Effector memory CD4-positive, alpha-beta T cell (primary cell): ENCODE measurements at regions not wholly inside any gene's neighbourhood (a gene's known extent, or its start where the extent isn't known, plus 50 kb on each side); places are given as distances from the start of the nearest gene placed in this dataset.
"Not testable (repeated sequence)": the region's sequence is repeated elsewhere in the genome, so short reads cannot be mapped to it uniquely, and the experiment has no call there.

ENCODE experiments used
- DNase-seq, 3 donors: peaks; one replicate each; pipeline ENCODE4 v3.0.0-alpha.2; 2020
- H3K27ac ChIP-seq: 2 replicates; pipeline ENCODE4 v1.7.0; 2013; ENCODE audit warnings: mild to moderate bottlenecking, low read length, moderate library complexity; ENCODE audit not compliant: insufficient read depth, poor library complexity, severe bottlenecking
- H3K27me3 ChIP-seq: replicated peaks from 2 replicates; pipeline ENCODE4 v1.7.0; 2013; ENCODE audit warnings: mild to moderate bottlenecking, low read length; ENCODE audit not compliant: insufficient read depth, control insufficient read depth, poor library complexity, severe bottlenecking
- H3K36me3 ChIP-seq: 2 replicates; pipeline ENCODE4 v1.7.0; 2013; ENCODE audit warnings: mild to moderate bottlenecking, low read length, moderate library complexity; ENCODE audit not compliant: control insufficient read depth, insufficient read depth
- H3K4me1 ChIP-seq: 2 replicates; pipeline ENCODE4 v1.7.0; 2013; ENCODE audit warnings: low read length, mild to moderate bottlenecking; ENCODE audit not compliant: control insufficient read depth, insufficient read depth, poor library complexity, severe bottlenecking
- H3K4me3 ChIP-seq: 2 replicates; pipeline ENCODE4 v1.7.0; 2013; ENCODE audit warnings: low read length, low read depth, mild to moderate bottlenecking; ENCODE audit not compliant: insufficient read depth, poor library complexity, severe bottlenecking
- H3K9me3 ChIP-seq: 2 replicates; pipeline ENCODE4 v1.7.0; 2013; ENCODE audit warnings: mild to moderate bottlenecking, low read length, moderate library complexity; ENCODE audit not compliant: control insufficient read depth

- not testable (repeated sequence) for H3K9me3 ChIP-seq, H3K27me3 ChIP-seq, H3K36me3 ChIP-seq, H3K4me3 ChIP-seq, DNase-seq, H3K4me1 ChIP-seq, H3K27ac ChIP-seq
These were observed 67.1 kb upstream of the MUC20 start for GRCh38 chr3:195653641-195654040.

- DNase-seq, H3K36me3 ChIP-seq, H3K27me3 ChIP-seq, H3K9me3 ChIP-seq, H3K4me3 ChIP-seq, H3K27ac ChIP-seq, H3K4me1 ChIP-seq: not testable (repeated sequence)
These were observed 64.4 kb upstream of the APOD start for GRCh38 chr3:195647912-195648702.

GRCh38 chr3:195645872-195646271 is 62.1 kb upstream of the APOD start:
- not testable (repeated sequence) for DNase-seq, H3K4me1 ChIP-seq, H3K4me3 ChIP-seq, H3K9me3 ChIP-seq, H3K27ac ChIP-seq, H3K27me3 ChIP-seq, H3K36me3 ChIP-seq

- H3K36me3 ChIP-seq, H3K9me3 ChIP-seq, DNase-seq, H3K27me3 ChIP-seq, H3K4me3 ChIP-seq, H3K27ac ChIP-seq, H3K4me1 ChIP-seq: not testable (repeated sequence)
These were observed 59.5 kb upstream of the APOD start for GRCh38 chr3:195643245-195643644.

GRCh38 chr3:195642311-195642710 is 58.6 kb upstream of the APOD start:
- not testable (repeated sequence) for H3K4me1 ChIP-seq, DNase-seq, H3K9me3 ChIP-seq, H3K27ac ChIP-seq, H3K36me3 ChIP-seq, H3K4me3 ChIP-seq, H3K27me3 ChIP-seq

GRCh38 chr3:195638456-195638855 is 54.7 kb upstream of the APOD start:
- H3K36me3 ChIP-seq, H3K4me3 ChIP-seq, H3K4me1 ChIP-seq: not testable (repeated sequence)

GRCh38 chr3:195637473-195638233 is 53.9 kb upstream of the APOD start:
- not testable (repeated sequence) for H3K27ac ChIP-seq, H3K36me3 ChIP-seq, H3K9me3 ChIP-seq

More at GRCh38 chr3:195638456-195638855, 54.7 kb upstream of the APOD start:
- not testable (repeated sequence) for DNase-seq, H3K27ac ChIP-seq, H3K9me3 ChIP-seq, H3K27me3 ChIP-seq

GRCh38 chr3:195637011-195637410 is 53.3 kb upstream of the APOD start:
- not testable (repeated sequence) for H3K9me3 ChIP-seq, DNase-seq, H3K27ac ChIP-seq, H3K36me3 ChIP-seq, H3K4me3 ChIP-seq, H3K27me3 ChIP-seq, H3K4me1 ChIP-seq

More at GRCh38 chr3:195637473-195638233, 53.9 kb upstream of the APOD start:
- H3K4me3 ChIP-seq, H3K4me1 ChIP-seq, H3K27me3 ChIP-seq, DNase-seq: not testable (repeated sequence)

- DNase-seq, H3K4me3 ChIP-seq, H3K36me3 ChIP-seq, H3K4me1 ChIP-seq, H3K9me3 ChIP-seq, H3K27ac ChIP-seq, H3K27me3 ChIP-seq: not testable (repeated sequence)
These were observed 52.4 kb upstream of the APOD start for GRCh38 chr3:195635898-195636685.
